ENCODE measurements at regions not wholly inside any gene's neighbourhood (a gene's known extent, or its start where the extent isn't known, plus 50 kb on each side); places are given as distances from the start of the nearest gene placed in this dataset.

GRCh38 chr2:14513903-14514302, 118.6 kb upstream of the LRATD1 start:
- dilution Hi-C loops (cut with MboI; ENCODE audit: extremely low pct_ligation_motif_present, low sequenced_read_pairs), result no loop called here
- no peak for FAIRE-seq

GRCh38 chr2:14516844-14517243, 115.7 kb upstream of the LRATD1 start:
- POLR2A ChIA-PET, result no interaction called here
- Histone ChIP-seq H3K27ac (ENCODE audit: insufficient read depth, low read depth, low read length) (no peak overlapping the region), H3K27me3 (ENCODE audit: control insufficient read depth in 2 of 2, insufficient read depth in 2 of 2, low read length in 2 of 2) (no peaks in the 10 kb centered on the region), H3K9me1 (replicated peaks; ENCODE audit: control insufficient read depth, extremely low read depth, insufficient read depth, low read length) (no peaks in the 10 kb centered on the region), H4K20me1 (replicated peaks; ENCODE audit: control insufficient read depth, extremely low read depth, insufficient read depth, low read length) (no peaks in the 10 kb centered on the region), H3K4me2 (ENCODE audit: insufficient read depth, low read length) (no peak overlapping the region), H3K79me2 (ENCODE audit: control insufficient read depth, insufficient read depth, low read length) (no peaks in the 10 kb centered on the region), H3K36me3 (ENCODE audit: control insufficient read depth in 2 of 2, extremely low read depth in 1 of 2, insufficient read depth in 2 of 2, low read length in 2 of 2) (no peaks in the 10 kb centered on the region), H2AFZ (ENCODE audit: low read depth, low read length) (no peak overlapping the region), H3K9me3 (replicated peaks; ENCODE audit: control insufficient read depth, insufficient read depth, low read length) (peaks cover 3% of the 10 kb centered on the region), H3K9ac (replicated peaks; ENCODE audit: extremely low read depth, insufficient read depth, low read length) (no peak overlapping the region), H3K4me3 (replicated peaks in 1 of 3; ENCODE audit: insufficient read depth in 1 of 3, low read depth in 1 of 3, low read length in 3 of 3) (no peak overlapping the region), H3K4me1 (ENCODE audit: control insufficient read depth, extremely low read depth, insufficient read depth, low read length) (no peaks in the 10 kb centered on the region)
- intact Hi-C loops (cut with micrococcal nuclease), result no loop called here
- CTCF ChIA-PET, result no interaction called here
- FAIRE-seq (no peak), DNase-seq (ENCODE audit: low read depth, low spot score) (no peak)
- dilution Hi-C loops (cut with MboI; ENCODE audit: extremely low pct_ligation_motif_present, low sequenced_read_pairs), result no loop called here
- TF ChIP-seq POLR2AphosphoS5 (IDR thresholded peaks at IDR 0.05; ENCODE audit: insufficient read depth, low read depth, low read length) (no peak), GATA2 (IDR thresholded peaks at IDR 0.05; ENCODE audit: insufficient read depth, insufficient read length, low read depth, low read length) (no peak), FOS (IDR thresholded peaks at IDR 0.05; ENCODE audit: borderline replicate concordance, insufficient read depth, low read length) (no peak)
- no TSS peak for BruUV-seq (replicated peaks)

More at GRCh38 chr2:14513903-14514302, 118.6 kb upstream of the LRATD1 start:
- POLR2A ChIA-PET, result no interaction called here
- H3K4me3 ChIP-seq (replicated peaks in 1 of 3; ENCODE audit: insufficient read depth in 1 of 3, low read depth in 1 of 3, low read length in 3 of 3), result no peak overlapping the region
- BruUV-seq (replicated peaks), result no TSS peak
- no peak overlapping the region for H3K4me2 ChIP-seq (ENCODE audit: insufficient read depth, low read length)
- intact Hi-C loops (cut with micrococcal nuclease), result no loop called here
- TF ChIP-seq POLR2A (IDR thresholded peaks at IDR 0.05; ENCODE audit: low read depth, low read length), result no peak
- TF ChIP-seq MAX (IDR thresholded peaks at IDR 0.05; ENCODE audit: insufficient read depth, insufficient read length), result no peak
- no peak for TF ChIP-seq CTCF (IDR thresholded peaks at IDR 0.05; ENCODE audit: extremely low read depth in 1 of 2, insufficient read depth in 1 of 2, low read depth in 1 of 2, low read length in 2 of 2)
- H3K27me3 ChIP-seq (ENCODE audit: control insufficient read depth in 2 of 2, insufficient read depth in 2 of 2, low read length in 2 of 2), result no peaks in the 10 kb centered on the region
- H3K9me1 ChIP-seq (replicated peaks; ENCODE audit: control insufficient read depth, extremely low read depth, insufficient read depth, low read length), result no peaks in the 10 kb centered on the region
- H3K9ac ChIP-seq (replicated peaks; ENCODE audit: extremely low read depth, insufficient read depth, low read length), result no peak overlapping the region
- CTCF ChIA-PET, result no interaction called here
- no peaks in the 10 kb centered on the region for H3K79me2 ChIP-seq (ENCODE audit: control insufficient read depth, insufficient read depth, low read length)
- H3K4me1 ChIP-seq (ENCODE audit: control insufficient read depth, extremely low read depth, insufficient read depth, low read length), result no peaks in the 10 kb centered on the region
- H4K20me1 ChIP-seq (replicated peaks; ENCODE audit: control insufficient read depth, extremely low read depth, insufficient read depth, low read length), result no peaks in the 10 kb centered on the region
- no peak for DNase-seq (ENCODE audit: low read depth, low spot score)
- no peak overlapping the region for H2AFZ ChIP-seq (ENCODE audit: low read depth, low read length)
- no peaks in the 10 kb centered on the region for H3K9me3 ChIP-seq (replicated peaks; ENCODE audit: control insufficient read depth, insufficient read depth, low read length)
- no peak overlapping the region for H3K27ac ChIP-seq (ENCODE audit: insufficient read depth, low read depth, low read length)
- no peaks in the 10 kb centered on the region for H3K36me3 ChIP-seq (ENCODE audit: control insufficient read depth in 2 of 2, extremely low read depth in 1 of 2, insufficient read depth in 2 of 2, low read length in 2 of 2)

Measured in endothelial cell of umbilical vein (primary cell).